HepG2 (cell line): ENCODE measurements at regions not wholly inside any gene's neighbourhood (a gene's known extent, or its start where the extent isn't known, plus 50 kb on each side); places are given as distances from the start of the nearest gene placed in this dataset.

Source experiments
- CCAR2 ChIP-seq: fragments of 200-400 bp; formaldehyde crosslinking; optimal IDR thresholded peaks from 2 replicates; pipeline ENCODE3; 2018; ENCODE audit warnings: low read depth, mild to moderate bottlenecking, low read length, moderate library complexity
- ERF ChIP-seq: IDR thresholded peaks from 2 replicates; pipeline ENCODE4 v1.6.1; 2018; ENCODE audit warnings: missing biosample characterization, missing genetic modification reagents
- FOXP4 ChIP-seq: sonication (generic); formaldehyde crosslinking; IDR thresholded peaks from 2 replicates; pipeline ENCODE4 v1.4.0; 2020; ENCODE audit warnings: missing genetic modification reagents
- GATAD1 ChIP-seq: IDR thresholded peaks from 2 replicates; pipeline ENCODE4 v1.6.1; 2016; ENCODE audit warnings: missing genetic modification reagents, missing compliant biosample characterization
- GTF2F1 ChIP-seq: fragments of 150-350 bp; IDR thresholded peaks from 2 replicates; pipeline ENCODE4 v1.6.1; 2014; ENCODE audit warnings: low read length
- HNRNPL ChIP-seq: fragments of 200-400 bp; formaldehyde crosslinking; IDR thresholded peaks from 2 replicates; pipeline ENCODE4 v1.6.1; 2017; ENCODE audit warnings: mild to moderate bottlenecking, low read depth, low read length
- NBN ChIP-seq: fragments of 450-650 bp; conservative IDR thresholded peaks from 2 replicates; pipeline ENCODE4 v1.6.1; 2017
- NFE2L1 ChIP-seq: sonication (generic); formaldehyde crosslinking; IDR thresholded peaks from 2 replicates; pipeline ENCODE4 v1.4.0; 2020; ENCODE audit warnings: missing genetic modification reagents, mild to moderate bottlenecking, borderline replicate concordance
- NR1H2 ChIP-seq: sonication (generic); formaldehyde crosslinking; IDR thresholded peaks from 2 replicates; pipeline ENCODE4 v1.8.1; 2022; ENCODE audit warnings: low read depth, missing genetic modification reagents, borderline replicate concordance
- NR2C2 ChIP-seq: sonication (generic); formaldehyde crosslinking; IDR thresholded peaks from 2 replicates; pipeline ENCODE4 v1.4.0; 2020; ENCODE audit warnings: missing genetic modification reagents, mild to moderate bottlenecking, moderate library complexity, borderline replicate concordance
- POGZ ChIP-seq: sonication (generic); formaldehyde crosslinking; IDR thresholded peaks from 2 replicates; pipeline ENCODE4 v1.4.0; 2020; ENCODE audit warnings: mild to moderate bottlenecking, missing genetic modification reagents
- RFX3 ChIP-seq: IDR thresholded peaks from 2 replicates; pipeline ENCODE4 v1.6.1; 2016; ENCODE audit warnings: missing biosample characterization, missing genetic modification reagents
- SATB2 ChIP-seq: sonication (generic); formaldehyde crosslinking; IDR thresholded peaks from 2 replicates; pipeline ENCODE4 v1.5.0; 2020; ENCODE audit warnings: missing genetic modification reagents
- SCMH1 ChIP-seq: sonication (generic); formaldehyde crosslinking; IDR thresholded peaks from 2 replicates; pipeline ENCODE4 v1.9.0; 2021; ENCODE audit warnings: missing genetic modification reagents, mild to moderate bottlenecking, borderline replicate concordance
- SETDB1 ChIP-seq: sonication (generic); formaldehyde crosslinking; IDR thresholded peaks from 2 replicates; pipeline ENCODE4 v1.5.1; 2020; ENCODE audit warnings: missing genetic modification reagents, mild to moderate bottlenecking, borderline replicate concordance
- SNAPC2 ChIP-seq: sonication (generic); formaldehyde crosslinking; IDR thresholded peaks from 2 replicates; pipeline ENCODE4 v1.8.1; 2022; ENCODE audit warnings: mild to moderate bottlenecking, missing genetic modification reagents
- SOX13 ChIP-seq, 3 experiments: fragments of 450-650 bp in 1 of 3; sonication (generic) in 1 of 3; formaldehyde crosslinking in 1 of 3; IDR thresholded peaks in 2 of 3; conservative IDR thresholded peaks in 1 of 3; 2 replicates each; pipeline versions ENCODE4 v1.5.0 to v1.6.1; 2016 to 2020; ENCODE audit warnings: antibody characterized with exemption in 1 of 3, mild to moderate bottlenecking in 1 of 3, missing compliant biosample characterization in 1 of 3, missing genetic modification reagents in 1 of 3, moderate library complexity in 1 of 3
- ZBTB7B ChIP-seq: sonication (generic); formaldehyde crosslinking; IDR thresholded peaks from 2 replicates; pipeline ENCODE4 v1.4.0; 2020; ENCODE audit warnings: missing genetic modification reagents
- ZC3H4 ChIP-seq: sonication (generic); formaldehyde crosslinking; IDR thresholded peaks from 2 replicates; pipeline ENCODE4 v1.4.0; 2020; ENCODE audit warnings: missing genetic modification reagents, borderline replicate concordance
- ZFP36L2 ChIP-seq: sonication (generic); formaldehyde crosslinking; IDR thresholded peaks from 2 replicates; pipeline ENCODE4 v1.4.0; 2020; ENCODE audit warnings: missing genetic modification reagents
- ZFP41 ChIP-seq: sonication (generic); formaldehyde crosslinking; IDR thresholded peaks from 2 replicates; pipeline ENCODE4 v1.4.0; 2020; ENCODE audit warnings: mild to moderate bottlenecking, missing genetic modification reagents, borderline replicate concordance
- ZKSCAN8 ChIP-seq: IDR thresholded peaks from 2 replicates; pipeline ENCODE4 v1.6.1; 2016; ENCODE audit warnings: borderline replicate concordance, missing genetic modification reagents, missing compliant biosample characterization
- ZNF629 ChIP-seq: sonication (generic); formaldehyde crosslinking; conservative IDR thresholded peaks from 2 replicates; pipeline ENCODE4 v1.5.0; 2020; ENCODE audit warnings: missing genetic modification reagents
- ZNF772 ChIP-seq: sonication (generic); formaldehyde crosslinking; IDR thresholded peaks from 2 replicates; pipeline ENCODE4 v1.5.0; 2020; ENCODE audit warnings: mild to moderate bottlenecking, missing genetic modification reagents
- ZNF781 ChIP-seq: sonication (generic); formaldehyde crosslinking; IDR thresholded peaks from 2 replicates; pipeline ENCODE4 v1.5.1; 2020; ENCODE audit warnings: borderline replicate concordance, mild to moderate bottlenecking, missing genetic modification reagents; ENCODE audit errors: not compliant biosample characterization
- TF ChIP-seq, protein P1 (sequence below): sonication (generic); formaldehyde crosslinking; IDR thresholded peaks from 2 replicates; pipeline ENCODE4 v1.5.1; 2020; ENCODE audit warnings: missing genetic modification reagents, mild to moderate bottlenecking, borderline replicate concordance
- TF ChIP-seq, protein P2 (sequence below): sonication (generic); formaldehyde crosslinking; IDR thresholded peaks from 2 replicates; pipeline ENCODE4 v1.4.0; 2020; ENCODE audit warnings: missing genetic modification reagents; ENCODE audit errors: not compliant biosample characterization

DNA sequence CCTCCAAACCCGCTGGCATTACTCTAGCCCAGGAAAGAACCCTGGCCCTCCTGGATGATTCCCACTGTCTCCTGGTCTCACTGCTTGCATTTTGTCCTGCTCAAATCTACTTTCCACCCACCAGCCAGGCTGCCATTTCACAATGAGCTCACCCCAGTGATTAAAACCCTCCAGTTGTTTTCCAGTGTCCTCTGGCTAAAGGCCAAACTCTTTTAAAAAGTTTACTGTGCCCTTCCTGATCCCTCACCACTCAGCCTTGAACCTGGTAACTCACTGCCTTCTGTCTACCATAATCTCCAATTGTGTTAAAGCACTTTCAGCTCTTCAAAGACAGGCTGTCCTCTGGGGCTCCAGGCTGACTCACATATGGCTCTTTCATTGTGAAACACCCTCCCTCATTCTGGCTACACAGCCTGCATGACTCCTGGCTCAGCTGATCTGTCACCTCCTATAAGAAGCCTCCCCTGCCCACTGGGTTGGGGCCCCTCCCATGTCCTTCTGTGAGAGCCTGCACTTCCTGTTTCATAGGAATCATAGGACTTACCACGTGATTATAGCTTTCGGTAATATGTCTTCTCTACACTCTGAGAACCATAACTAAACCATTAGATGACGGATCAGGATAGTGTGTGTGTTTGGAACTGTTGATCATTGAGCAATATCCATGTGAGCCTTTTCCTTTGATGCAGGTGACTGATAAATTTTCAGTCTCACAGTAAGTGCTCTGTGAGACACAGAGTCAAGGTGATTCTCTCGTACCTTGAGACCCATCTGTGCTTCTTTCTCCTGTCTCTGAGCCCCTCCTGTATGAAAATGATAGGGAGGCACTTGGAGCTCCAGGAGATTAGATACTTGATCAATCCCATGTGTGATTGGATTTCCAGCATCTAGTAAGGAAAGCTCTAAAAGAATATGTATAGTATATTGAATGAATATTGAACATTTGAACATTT is 590.8 kb upstream of the ID2 start (continued):
- TF ChIP-seq NR1H2 (CRISPR knock-in tag) (peak; percentile 29; the same call in 1 of the 2 replicates), SNAPC2 (CRISPR knock-in tag) (no peak; the same call in 1 of the 2 replicates), ZNF772 (peak; percentile 69; the same call in 1 of the 2 replicates), CCAR2 (peak; percentile 66), ZKSCAN8 (CRISPR knock-in tag) (peak; percentile 95), ZFP41 (CRISPR knock-in tag) (no peak), ZNF781 (CRISPR knock-in tag) (no peak), NBN (no peak), HNRNPL (no peak), GATAD1 (CRISPR knock-in tag) (peak; percentile 72), ZFP36L2 (CRISPR knock-in tag) (no peak), SOX13 (IDR thresholded peaks at IDR 0.05) (peak; percentile 76; the same call in 1 of the 2 replicates), SOX13 (CRISPR knock-in tag; conservative IDR thresholded peaks at IDR 0.05 in 1 of 2, IDR thresholded peaks at IDR 0.05 in 1 of 2) (peak in 1 of 2 experiments; percentile 94; a peak in 2 of 4 replicates), SATB2 (CRISPR knock-in tag) (0 out of 2 replicates have a peak, but pooled peaks have one; percentile 19), RFX3 (CRISPR knock-in tag) (peak; percentile 21; the same call in 1 of the 2 replicates), ZBTB7B (CRISPR knock-in tag) (peak; percentile 56; the same call in 1 of the 2 replicates), POGZ (CRISPR knock-in tag) (peak; percentile 99), SCMH1 (CRISPR knock-in tag) (no peak), NR2C2 (CRISPR knock-in tag) (peak; percentile 76), ERF (CRISPR knock-in tag) (peak; percentile 96), SETDB1 (CRISPR knock-in tag) (no peak), FOXP4 (CRISPR knock-in tag) (peak; percentile 79), ZNF629 (CRISPR knock-in tag) (no peak), NFE2L1 (CRISPR knock-in tag) (no peak), ZC3H4 (CRISPR knock-in tag) (no peak), GTF2F1 (no peak)
- TF ChIP-seq, protein P1, sequence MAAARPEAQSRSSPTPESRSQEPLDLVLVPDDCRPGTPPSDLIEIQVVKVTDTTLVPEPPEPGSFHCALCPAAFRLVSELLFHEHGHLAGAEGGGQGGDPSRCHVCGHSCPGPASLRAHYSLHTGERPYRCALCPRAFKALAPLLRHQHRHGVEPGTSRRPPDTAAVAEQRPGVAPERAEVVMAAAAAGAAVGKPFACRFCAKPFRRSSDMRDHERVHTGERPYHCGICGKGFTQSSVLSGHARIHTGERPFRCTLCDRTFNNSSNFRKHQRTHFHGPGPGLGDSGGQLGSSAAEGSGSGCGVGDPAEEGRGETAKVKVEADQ = peak; percentile 92
- TF ChIP-seq, protein P2, sequence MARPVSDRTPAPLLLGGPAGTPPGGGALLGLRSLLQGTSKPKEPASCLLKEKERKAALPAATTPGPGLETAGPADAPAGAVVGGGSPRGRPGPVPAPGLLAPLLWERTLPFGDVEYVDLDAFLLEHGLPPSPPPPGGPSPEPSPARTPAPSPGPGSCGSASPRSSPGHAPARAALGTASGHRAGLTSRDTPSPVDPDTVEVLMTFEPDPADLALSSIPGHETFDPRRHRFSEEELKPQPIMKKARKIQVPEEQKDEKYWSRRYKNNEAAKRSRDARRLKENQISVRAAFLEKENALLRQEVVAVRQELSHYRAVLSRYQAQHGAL (CRISPR knock-in tag) = no peak
